Right cardiac atrium (tissue), 5 donors: ENCODE measurements at regions not wholly inside any gene's neighbourhood (a gene's known extent, or its start where the extent isn't known, plus 50 kb on each side); places are given as distances from the start of the nearest gene placed in this dataset.
A peak's percentile ranks its signal among the peaks of the same experiment; 100 is the strongest.
"Not testable (repeated sequence)": the region's sequence is repeated elsewhere in the genome, so short reads cannot be mapped to it uniquely, and the experiment has no call there.

ENCODE experiments used
- ATAC-seq, 2 donors: fragments of 200-7000 bp; cut with Tn5 transposase; one replicate each; pipeline versions ENCODE4 v1.8.0 to v1.9.1; 2020; ENCODE audit warnings: moderate library complexity in 2 of 2, mild to moderate bottlenecking in 1 of 2
- DNase-seq, 3 donors: peaks; one replicate each; pipeline ENCODE4 v3.0.0-alpha.2; 2020
- H3K27ac ChIP-seq: one replicate; pipeline ENCODE4 v1.5.1; 2013; ENCODE audit warnings: mild to moderate bottlenecking, low read length, control low read depth, moderate library complexity
- H3K27me3 ChIP-seq: one replicate; pipeline ENCODE4 v1.6.1; 2013; ENCODE audit not compliant: control insufficient read depth, insufficient read depth
- H3K4me1 ChIP-seq: one replicate; pipeline ENCODE4 v1.6.1; 2013; ENCODE audit warnings: low read length; ENCODE audit not compliant: control insufficient read depth, insufficient read depth
- H3K4me3 ChIP-seq: one replicate; pipeline ENCODE4 v1.5.1; 2013; ENCODE audit warnings: low read length, control low read depth
- H3K9me3 ChIP-seq: one replicate; pipeline ENCODE4 v1.6.1; 2013; ENCODE audit warnings: low read length; ENCODE audit not compliant: control insufficient read depth
- WGBS: extraction: QIAGEN DNeasy Blood & Tissue Kit; methylation state at CpG from one replicate; pipeline ENCODE4 v1.1.7; 2013; 5-methylcytosine and 5-hydroxymethylcytosine counted together
- intact Hi-C, 4 donors: fragments of 100-400 bp; cut with DNase I; formaldehyde crosslinking; loops; one replicate each; pipeline versions ENCODE4 v1.11.0 to v1.14.0; 2022 to 2023
- donor health status: healthy with polysubstance abuse.
- donor health status: DM: no; HTN: yes; CAD: no.
- donor health status: DM: no; HTN: no; CAD: no.
- donor health status: DM: no; HTN: yes; CAD: no; lungs with severe emphysema.
- donor health status: DM: yes; HTN: yes; CAD: no.

GRCh38 chr5:56731473-56731872 lies 83.9 kb upstream of the MAP3K1 start:
- H3K9me3 ChIP-seq, intact Hi-C loops: not testable (repeated sequence)

GRCh38 chr5:56729488-56729887 lies 85.9 kb upstream of the MAP3K1 start:
- intact Hi-C loops, result no loop called here
- Histone ChIP-seq H3K4me3 (no peak overlapping the region), H3K27ac (no peak overlapping the region), H3K9me3 (no peaks in the 10 kb centered on the region), H3K4me1 (peaks cover 2% of the 10 kb centered on the region), H3K27me3 (no peaks in the 10 kb centered on the region)
- ATAC-seq, result no peak
- 88% methylated on average over 1 of the region's 1 CpG for WGBS
- no peak for DNase-seq

More at GRCh38 chr5:56731473-56731872, 83.9 kb upstream of the MAP3K1 start:
- WGBS, result 94% methylated on average over 2 of the region's 2 CpGs
- not testable (repeated sequence) for H3K4me1 ChIP-seq, H3K4me3 ChIP-seq, H3K27me3 ChIP-seq, ATAC-seq, DNase-seq, H3K27ac ChIP-seq

- 63% methylated on average over 8 of the region's 8 CpGs for WGBS
- H3K9me3 ChIP-seq, result no peaks in the 10 kb centered on the region
- no peak overlapping the region for H3K27ac ChIP-seq
- intact Hi-C loops, result no loop called here
- DNase-seq (no peak), ATAC-seq (no peak)
- no peaks in the 10 kb centered on the region for H3K4me1 ChIP-seq
- no peak overlapping the region for H3K4me3 ChIP-seq
- H3K27me3 ChIP-seq, result no peaks in the 10 kb centered on the region
Measured at GRCh38 chr5:56725711-56726411, 89.5 kb upstream of the MAP3K1 start.

GRCh38 chr5:56724857-56725256 lies 90.5 kb upstream of the MAP3K1 start:
- DNase-seq, H3K27ac ChIP-seq, H3K4me3 ChIP-seq, intact Hi-C loops, H3K9me3 ChIP-seq, H3K4me1 ChIP-seq, ATAC-seq, H3K27me3 ChIP-seq: not testable (repeated sequence)
- 96% methylated on average over 4 of the region's 4 CpGs for WGBS

- Histone ChIP-seq H3K4me1 (peaks cover 3% of the 10 kb centered on the region), H3K9me3 (no peaks in the 10 kb centered on the region), H3K27me3 (no peaks in the 10 kb centered on the region), H3K4me3 (no peak overlapping the region), H3K27ac (no peak overlapping the region)
- 89% methylated on average over 3 of the region's 3 CpGs for whole genome bisulfite sequencing
- DNase-seq (no peak), ATAC-seq (no peak)
- intact Hi-C loops, result no loop called here
Measured at GRCh38 chr5:56722317-56722716, 93.0 kb upstream of the MAP3K1 start.

GRCh38 chr5:56717253-56717987 lies 97.9 kb upstream of the MAP3K1 start:
- WGBS, result 73% methylated on average over 11 of the region's 11 CpGs
- Histone ChIP-seq H3K27ac (no peak overlapping the region), H3K4me1 (peaks cover 3% of the 10 kb centered on the region), H3K4me3 (no peak overlapping the region), H3K27me3 (no peaks in the 10 kb centered on the region), H3K9me3 (no peaks in the 10 kb centered on the region)
- DNase-seq (no peak), ATAC-seq (peak in 1 of 2 donors; percentile 28)
- intact Hi-C loops, result no loop called here

GRCh38 chr5:56715986-56716385 lies 99.4 kb upstream of the MAP3K1 start:
- ATAC-seq (no peak), DNase-seq (no peak)
- intact Hi-C loops, result no loop called here
- Histone ChIP-seq H3K27me3 (no peaks in the 10 kb centered on the region), H3K4me3 (no peak overlapping the region), H3K27ac (no peak overlapping the region), H3K4me1 (peaks cover 3% of the 10 kb centered on the region), H3K9me3 (no peaks in the 10 kb centered on the region)
- WGBS, result 94% methylated on average over 3 of the region's 3 CpGs

- intact Hi-C loops, result no loop called here
- no peak for DNase-seq
- Histone ChIP-seq H3K4me3 (no peak overlapping the region), H3K9me3 (no peaks in the 10 kb centered on the region), H3K27ac (no peak overlapping the region), H3K4me1 (peaks cover 3% of the 10 kb centered on the region), H3K27me3 (no peaks in the 10 kb centered on the region)
- WGBS, result 83% methylated on average over 5 of the region's 5 CpGs
- ATAC-seq, result no peak
Measured at GRCh38 chr5:56712895-56713591, 102.3 kb upstream of the MAP3K1 start.

- ATAC-seq, result no peak
- Histone ChIP-seq H3K27me3 (no peaks in the 10 kb centered on the region), H3K4me3 (no peak overlapping the region), H3K4me1 (no peaks in the 10 kb centered on the region), H3K27ac (no peak overlapping the region), H3K9me3 (no peaks in the 10 kb centered on the region)
- intact Hi-C loops, result no loop called here
- 95% methylated on average over 3 of the region's 3 CpGs for WGBS
- no peak for DNase-seq
Measured at GRCh38 chr5:56710826-56711590, 104.3 kb upstream of the MAP3K1 start.

GRCh38 chr5:56706504-56706903 lies 108.8 kb upstream of the MAP3K1 start:
- no peak for ATAC-seq

More at GRCh38 chr5:56706504-56706903, 108.8 kb upstream of the MAP3K1 start:
- H3K4me1 ChIP-seq, result no peaks in the 10 kb centered on the region
- no peaks in the 10 kb centered on the region for H3K27me3 ChIP-seq
- no peak overlapping the region for H3K4me3 ChIP-seq
- intact Hi-C loops, result loop anchor here in 1 of 4 donors (10.0 kb wide), 1 partner anchor 98 kb away; no protein-coding TSS in a partner anchor
- 98% methylated on average over 3 of the region's 3 CpGs for WGBS
- no peaks in the 10 kb centered on the region for H3K9me3 ChIP-seq
- H3K27ac ChIP-seq, result no peak overlapping the region
- no peak for DNase-seq
